Endothelial cell (in vitro differentiated cells): ENCODE measurements at regions not wholly inside any gene's neighbourhood (a gene's known extent, or its start where the extent isn't known, plus 50 kb on each side); places are given as distances from the start of the nearest gene placed in this dataset.

Source experiments
- DNase-seq: peaks from one replicate; pipeline ENCODE4 v3.0.0; 2021; ENCODE audit warnings: low spot score
- H3K27ac Mint-ChIP-seq: one replicate; pipeline ENCODE4 v1.8.0; 2021; ENCODE audit warnings: mixed read lengths, inconsistent platforms; ENCODE audit not compliant: unreplicated experiment
- H3K27me3 Mint-ChIP-seq: one replicate; pipeline ENCODE4 v1.8.0; 2021; ENCODE audit warnings: mild to moderate bottlenecking, moderate library complexity, mixed read lengths, inconsistent platforms; ENCODE audit not compliant: unreplicated experiment
- H3K36me3 Mint-ChIP-seq: one replicate; pipeline ENCODE4 v1.8.0; 2021; ENCODE audit warnings: mild to moderate bottlenecking, low read depth, mixed read lengths, inconsistent platforms; ENCODE audit not compliant: unreplicated experiment
- H3K4me1 Mint-ChIP-seq: one replicate; pipeline ENCODE4 v1.8.0; 2021; ENCODE audit warnings: mild to moderate bottlenecking, mixed read lengths, inconsistent platforms; ENCODE audit not compliant: unreplicated experiment
- H3K4me3 Mint-ChIP-seq: one replicate; pipeline ENCODE4 v1.8.0; 2021; ENCODE audit warnings: mild to moderate bottlenecking, mixed read lengths, inconsistent platforms; ENCODE audit not compliant: unreplicated experiment
- H3K9me3 Mint-ChIP-seq: one replicate; pipeline ENCODE4 v1.8.0; 2021; ENCODE audit warnings: mixed read lengths, inconsistent platforms; ENCODE audit not compliant: unreplicated experiment
- TF ChIP-seq, protein P1 (sequence below): fragments of 200-600 bp; sonication (generic); IDR thresholded peaks from one replicate; pipeline ENCODE4 v1.5.0; 2021; ENCODE audit warnings: antibody characterized with exemption; ENCODE audit not compliant: unreplicated experiment

DNA sequence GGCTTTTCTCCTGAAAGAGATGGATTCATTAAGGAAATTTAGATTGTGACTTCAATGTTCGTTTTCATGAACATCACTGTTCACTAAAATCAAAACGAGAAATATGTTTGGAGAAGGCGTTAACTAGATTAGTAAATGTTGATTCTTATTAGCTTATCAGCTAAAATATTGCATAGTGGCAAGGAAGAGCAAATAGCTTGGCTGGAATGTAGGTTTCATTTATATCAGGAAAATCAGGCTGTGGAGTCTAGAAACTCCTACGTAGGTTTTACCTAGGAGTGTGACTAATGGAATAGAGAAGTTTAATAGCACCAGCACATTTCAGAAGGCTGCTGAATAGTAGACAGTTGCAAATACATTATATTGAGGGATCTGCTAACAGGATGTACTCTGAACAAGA lies 344.9 kb downstream of the LIG4 start:
- Mint-ChIP-seq H3K4me3 (no peak overlapping the region), H3K27me3 (peaks cover 17% of the 10 kb centered on the region), H3K36me3 (no peaks in the 10 kb centered on the region), H3K9me3 (no peaks in the 10 kb centered on the region), H3K4me1 (peaks cover 5% of the 10 kb centered on the region), H3K27ac (no peak overlapping the region)
- TF ChIP-seq, protein P1, sequence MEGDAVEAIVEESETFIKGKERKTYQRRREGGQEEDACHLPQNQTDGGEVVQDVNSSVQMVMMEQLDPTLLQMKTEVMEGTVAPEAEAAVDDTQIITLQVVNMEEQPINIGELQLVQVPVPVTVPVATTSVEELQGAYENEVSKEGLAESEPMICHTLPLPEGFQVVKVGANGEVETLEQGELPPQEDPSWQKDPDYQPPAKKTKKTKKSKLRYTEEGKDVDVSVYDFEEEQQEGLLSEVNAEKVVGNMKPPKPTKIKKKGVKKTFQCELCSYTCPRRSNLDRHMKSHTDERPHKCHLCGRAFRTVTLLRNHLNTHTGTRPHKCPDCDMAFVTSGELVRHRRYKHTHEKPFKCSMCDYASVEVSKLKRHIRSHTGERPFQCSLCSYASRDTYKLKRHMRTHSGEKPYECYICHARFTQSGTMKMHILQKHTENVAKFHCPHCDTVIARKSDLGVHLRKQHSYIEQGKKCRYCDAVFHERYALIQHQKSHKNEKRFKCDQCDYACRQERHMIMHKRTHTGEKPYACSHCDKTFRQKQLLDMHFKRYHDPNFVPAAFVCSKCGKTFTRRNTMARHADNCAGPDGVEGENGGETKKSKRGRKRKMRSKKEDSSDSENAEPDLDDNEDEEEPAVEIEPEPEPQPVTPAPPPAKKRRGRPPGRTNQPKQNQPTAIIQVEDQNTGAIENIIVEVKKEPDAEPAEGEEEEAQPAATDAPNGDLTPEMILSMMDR: no peak
- DNase-seq: no peak

DNA sequence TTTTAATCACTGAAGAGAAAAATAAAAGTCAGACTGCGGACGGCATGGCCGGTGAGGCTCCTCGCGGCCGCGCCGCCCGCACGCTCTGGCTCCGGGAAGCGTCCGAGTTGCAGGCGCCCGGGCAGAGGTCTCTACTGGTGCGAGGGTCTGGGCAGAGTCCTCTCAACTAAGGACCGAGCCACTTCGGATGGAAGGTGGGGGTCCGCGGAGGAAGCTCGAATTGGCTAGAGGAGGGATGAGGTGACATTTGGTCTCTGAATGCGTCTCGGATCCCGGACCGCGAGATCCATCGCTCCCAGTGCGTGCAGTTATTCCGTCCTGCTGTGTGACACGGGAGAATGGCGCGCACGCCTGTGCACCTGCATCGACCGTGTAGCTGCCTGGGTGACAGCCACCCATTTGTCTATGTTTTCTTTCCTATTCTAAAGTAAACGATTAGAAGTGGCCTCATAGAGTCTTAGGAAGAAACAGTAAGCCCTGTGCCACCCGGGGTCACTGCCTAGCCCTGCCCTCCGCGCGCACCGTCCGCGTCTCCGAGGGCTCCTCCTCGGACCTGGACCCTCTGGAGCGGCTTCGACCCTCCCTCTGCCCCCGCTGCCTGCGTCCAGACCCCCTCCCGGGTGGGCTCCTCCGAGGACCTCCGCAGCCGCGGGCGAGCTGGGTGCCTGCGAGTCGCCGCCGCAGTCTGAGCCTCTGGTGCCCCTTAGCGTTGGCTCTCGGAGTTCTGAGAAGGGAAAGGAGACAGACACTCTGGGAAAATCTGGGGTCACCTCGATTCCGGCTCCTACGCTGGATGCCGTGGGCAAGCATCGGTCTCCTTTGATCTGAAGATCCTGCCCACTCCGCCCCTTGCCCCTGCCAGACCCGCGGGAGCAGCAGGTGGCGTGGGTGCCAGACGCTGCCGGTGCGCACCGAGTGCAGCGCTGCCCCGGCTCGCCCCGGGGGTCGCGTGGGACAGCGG lies 347.4 kb downstream of the LIG4 start:
- Mint-ChIP-seq H3K36me3 (no peaks in the 10 kb centered on the region), H3K27ac (no peak overlapping the region), H3K4me3 (peak overlapping the region; percentile 92), H3K9me3 (no peaks in the 10 kb centered on the region), H3K4me1 (peaks cover 5% of the 10 kb centered on the region), H3K27me3 (peaks cover 17% of the 10 kb centered on the region)
- DNase-seq: peak; percentile 68
- TF ChIP-seq, protein P1: no peak

DNA sequence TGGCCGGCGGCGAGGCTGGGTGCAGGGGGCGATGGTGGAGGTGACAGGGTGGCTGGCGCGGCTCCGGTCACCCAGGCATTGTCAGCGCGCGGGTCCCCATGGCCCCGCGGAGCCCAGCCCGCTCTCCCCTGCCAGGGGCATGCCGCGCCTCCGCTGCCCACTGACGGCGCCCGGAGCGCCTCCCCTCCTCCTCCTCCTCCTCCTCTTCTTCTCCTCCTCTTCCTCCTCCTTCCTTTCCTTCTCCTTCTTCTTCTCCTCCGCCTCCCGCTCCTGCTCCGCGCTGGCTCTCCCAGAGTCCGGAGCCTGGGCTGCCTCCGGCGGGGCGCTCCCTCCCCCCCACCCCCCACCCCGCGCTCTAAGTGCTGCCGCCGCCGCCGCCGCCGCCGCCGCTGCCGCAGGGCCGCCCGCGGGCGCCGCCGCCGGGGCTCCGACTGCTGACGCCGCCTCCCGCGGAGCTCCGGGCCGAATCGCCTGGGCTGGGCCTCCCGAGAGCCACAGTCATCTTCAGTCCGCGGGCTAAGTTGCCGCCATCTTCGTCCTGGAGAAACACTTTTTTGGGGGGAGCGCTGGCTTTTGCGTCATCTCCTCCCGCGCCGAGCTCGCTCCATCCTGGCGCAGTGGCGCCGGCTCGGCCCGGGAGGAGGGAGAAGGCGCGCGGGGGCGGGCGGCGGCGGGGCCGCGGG lies 348.3 kb downstream of the LIG4 start:
- peak overlapping the region; percentile 93 for H3K4me3 Mint-ChIP-seq
- H3K4me1 Mint-ChIP-seq: peaks cover 5% of the 10 kb centered on the region
- H3K36me3 Mint-ChIP-seq: no peaks in the 10 kb centered on the region
- H3K9me3 Mint-ChIP-seq: no peaks in the 10 kb centered on the region
- peak; percentile 43 for DNase-seq
- TF ChIP-seq, protein P1: no peak
- no peak overlapping the region for H3K27ac Mint-ChIP-seq
- peaks cover 17% of the 10 kb centered on the region for H3K27me3 Mint-ChIP-seq

DNA sequence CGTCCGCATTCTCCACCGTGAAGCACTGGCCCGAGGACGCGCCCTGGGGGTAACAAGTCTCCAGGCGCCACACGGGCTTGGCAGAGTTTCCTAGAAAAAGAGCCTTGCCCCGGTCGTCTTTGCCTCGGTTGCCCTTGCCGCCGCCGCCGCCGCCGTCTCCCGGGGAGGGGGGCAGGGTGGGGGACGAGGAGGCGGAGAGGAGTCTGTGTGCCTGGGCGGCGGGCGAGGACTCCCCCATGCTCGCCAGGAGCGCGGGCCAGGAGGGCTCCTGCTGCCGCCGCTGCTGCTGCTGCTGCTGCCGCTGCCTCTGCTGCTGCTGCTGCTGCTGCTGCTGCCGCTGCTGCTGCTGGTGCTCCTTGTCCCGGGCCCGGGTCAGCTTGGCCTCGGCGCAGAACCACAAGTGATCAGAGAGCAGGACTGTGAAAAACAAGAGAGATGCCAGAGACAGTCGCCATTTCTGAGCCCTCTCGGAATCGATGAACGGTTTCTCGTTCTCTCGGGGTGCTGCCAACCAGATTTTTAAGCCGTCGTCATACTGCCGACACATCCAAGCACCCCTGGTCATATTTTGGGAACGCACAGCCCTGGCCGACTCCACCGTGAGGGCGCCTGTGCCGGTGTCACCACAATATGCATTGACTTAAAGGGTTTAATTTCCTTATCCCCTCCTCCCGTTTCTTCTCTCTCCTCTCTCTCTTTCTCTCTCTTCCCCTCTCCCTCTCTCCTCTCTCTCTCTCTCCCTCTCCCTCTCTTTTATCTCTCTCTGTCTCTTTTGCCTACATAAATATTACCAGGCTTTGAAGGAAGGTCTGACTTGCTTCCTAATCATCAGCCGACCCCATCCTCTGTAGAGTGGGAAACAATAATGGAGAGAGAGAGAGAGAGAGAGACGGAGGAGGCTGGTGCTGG lies 349.1 kb downstream of the LIG4 start:
- no peak overlapping the region for H3K27ac Mint-ChIP-seq
- H3K27me3 Mint-ChIP-seq: peaks cover 17% of the 10 kb centered on the region
- no peaks in the 10 kb centered on the region for H3K9me3 Mint-ChIP-seq
- peak overlapping the region; percentile 93 for H3K4me3 Mint-ChIP-seq
- TF ChIP-seq, protein P1: no peak
- H3K36me3 Mint-ChIP-seq: no peaks in the 10 kb centered on the region
- peaks cover 5% of the 10 kb centered on the region for H3K4me1 Mint-ChIP-seq
- DNase-seq: peak; percentile 41
